Cardiac muscle cell (in vitro differentiated cells and primary cell): ENCODE measurements at regions not wholly inside any gene's neighbourhood (a gene's known extent, or its start where the extent isn't known, plus 50 kb on each side); places are given as distances from the start of the nearest gene placed in this dataset.

ENCODE experiments used
- DNase-seq, 2 donors: peaks; one replicate each; pipeline versions ENCODE4 v3.0.0 to v3.0.0-alpha.2; 2010 to 2017; ENCODE audit warnings: low read depth in 1 of 2, low spot score in 1 of 2
- H3K27ac ChIP-seq: fragments of 200-600 bp; sonication (generic); 2 replicates; pipeline ENCODE4 v1.5.1; 2016
- H3K27me3 ChIP-seq: fragments of 200-600 bp; sonication (generic); 2 replicates; pipeline ENCODE4 v1.6.0; 2016; ENCODE audit warnings: control low read depth
- H3K36me3 ChIP-seq: fragments of 200-600 bp; sonication (generic); 2 replicates; pipeline ENCODE4 v1.5.1; 2016; ENCODE audit warnings: control low read depth
- H3K4me1 ChIP-seq: fragments of 200-600 bp; sonication (generic); 2 replicates; pipeline ENCODE4 v1.8.1; 2017; ENCODE audit warnings: low read depth, mild to moderate bottlenecking, mixed run types
- H3K4me3 ChIP-seq: fragments of 200-600 bp; sonication (generic); 2 replicates; pipeline ENCODE4 v1.5.1; 2016; ENCODE audit warnings: mild to moderate bottlenecking
- H3K9me3 ChIP-seq: fragments of 200-600 bp; sonication (generic); 2 replicates; pipeline ENCODE4 v1.5.1; 2017; ENCODE audit warnings: low read depth, mild to moderate bottlenecking, control low read depth
- CTCF ChIP-seq: IDR thresholded peaks from 2 replicates; pipeline ENCODE4 v1.5.1; 2012; ENCODE audit warnings: low read depth, mild to moderate bottlenecking, low read length

DNA sequence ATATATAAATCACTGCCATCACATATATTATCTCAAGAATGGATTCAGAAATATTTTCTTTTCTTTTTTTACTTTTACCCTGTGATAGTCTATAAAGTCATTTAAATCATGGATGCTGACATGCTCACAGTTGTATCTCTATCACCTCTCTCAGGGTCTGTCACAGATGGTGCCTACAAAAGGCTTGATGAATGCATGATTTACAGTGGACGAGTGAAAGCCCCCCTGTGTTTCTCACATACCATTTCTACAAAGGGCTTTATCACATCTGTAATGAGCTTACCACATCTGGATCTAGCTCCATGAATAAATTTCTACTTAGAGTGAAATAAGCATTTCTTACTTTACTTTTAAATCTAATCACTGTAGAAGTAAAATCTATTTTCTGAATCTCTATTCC lies 121.4 kb upstream of the CARD18 start:
- Histone ChIP-seq H3K27ac (no peak overlapping the region), H3K27me3 (no peaks in the 10 kb centered on the region), H3K4me1 (no peaks in the 10 kb centered on the region), H3K4me3 (no peak overlapping the region), H3K36me3 (no peaks in the 10 kb centered on the region), H3K9me3 (no peaks in the 10 kb centered on the region)
- TF ChIP-seq CTCF, result no peak
- DNase-seq, result no peak

DNA sequence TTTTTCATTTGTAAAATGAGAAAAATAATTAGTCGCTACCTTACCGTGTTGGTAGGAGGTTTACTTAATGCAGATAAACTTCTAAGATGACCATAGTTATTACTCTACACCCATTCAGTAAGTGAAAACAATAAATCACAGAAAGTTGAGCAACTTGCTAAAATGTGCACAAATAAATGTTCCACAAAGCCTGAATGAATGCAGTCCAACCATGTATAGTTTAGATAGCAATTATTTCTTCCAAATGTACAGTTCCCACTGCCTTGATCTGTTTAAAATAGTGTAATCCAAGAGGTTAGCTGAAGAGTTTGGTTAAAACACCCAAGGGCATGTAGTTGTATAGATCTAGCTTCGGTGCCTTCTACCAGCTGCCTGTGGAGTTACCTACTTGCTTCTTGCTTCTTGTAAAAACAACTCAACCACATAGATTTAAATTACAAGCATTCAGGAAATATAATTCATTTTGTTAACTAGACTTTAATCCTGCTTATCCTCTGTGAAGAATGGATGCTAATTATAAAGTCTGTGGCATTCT lies 106.3 kb upstream of the CARD18 start:
- Histone ChIP-seq H3K36me3 (no peaks in the 10 kb centered on the region), H3K27ac (no peak overlapping the region), H3K27me3 (no peaks in the 10 kb centered on the region), H3K9me3 (no peaks in the 10 kb centered on the region), H3K4me3 (no peak overlapping the region), H3K4me1 (peaks cover 23% of the 10 kb centered on the region)
- no peak for DNase-seq
- no peak for TF ChIP-seq CTCF

DNA sequence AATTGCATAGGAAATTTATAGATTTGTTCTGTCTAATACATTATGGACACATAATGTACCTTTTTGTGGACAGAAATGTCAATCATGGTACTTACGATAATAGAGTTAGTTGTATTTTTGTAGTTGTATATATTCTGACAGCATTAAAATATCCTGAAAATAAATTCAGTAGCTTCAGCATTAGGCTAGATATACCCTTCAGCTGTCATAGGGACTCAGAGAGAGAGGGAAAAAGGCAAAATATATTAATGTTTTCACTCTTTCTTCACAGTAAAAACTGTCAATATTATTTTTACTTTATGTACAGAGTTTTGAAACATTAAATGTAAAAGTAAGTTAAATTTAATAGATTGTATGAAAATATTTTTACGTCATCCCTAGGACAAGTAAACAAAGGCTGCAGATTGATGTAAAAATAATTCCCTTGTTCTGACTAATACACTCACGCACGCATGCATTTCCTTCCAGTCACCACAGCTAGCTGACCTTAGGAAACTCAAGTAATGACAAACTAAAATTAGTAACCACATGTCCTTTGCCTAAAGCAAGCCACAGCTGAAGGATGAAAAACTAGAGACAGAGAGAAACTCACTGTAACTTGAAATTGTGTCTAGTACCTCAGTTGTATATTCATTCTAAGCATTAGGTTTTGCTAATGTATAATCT lies 104.7 kb upstream of the CARD18 start:
- H3K27ac ChIP-seq, result peak overlapping the region; percentile 71
- no peaks in the 10 kb centered on the region for H3K9me3 ChIP-seq
- DNase-seq, result peak; percentile 57 to 93
- H3K4me1 ChIP-seq, result peaks cover 23% of the 10 kb centered on the region
- TF ChIP-seq CTCF, result no peak
- H3K4me3 ChIP-seq, result no peak overlapping the region
- H3K27me3 ChIP-seq, result no peaks in the 10 kb centered on the region
- H3K36me3 ChIP-seq, result no peaks in the 10 kb centered on the region

DNA sequence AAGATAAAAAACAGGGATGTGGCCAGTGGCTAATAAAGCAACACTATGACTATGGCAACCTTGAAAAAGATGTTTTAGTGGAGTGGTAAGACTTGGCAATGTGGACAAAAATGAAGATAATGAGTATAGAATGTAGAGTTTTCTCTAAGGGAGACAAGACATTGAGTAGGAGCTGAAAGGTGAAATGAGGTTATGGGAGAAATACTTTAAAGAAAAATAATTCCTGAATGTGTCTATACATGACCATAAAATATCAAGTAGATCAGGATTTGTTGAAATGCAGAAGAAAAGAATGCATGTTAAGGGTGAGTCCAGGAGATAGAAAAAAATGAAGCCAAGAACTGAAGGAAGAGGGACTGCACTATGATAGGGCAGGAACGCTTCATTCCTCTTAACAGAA lies 101.6 kb upstream of the CARD18 start:
- no peak for DNase-seq
- Histone ChIP-seq H3K36me3 (no peaks in the 10 kb centered on the region), H3K27ac (no peak overlapping the region), H3K27me3 (no peaks in the 10 kb centered on the region), H3K9me3 (no peaks in the 10 kb centered on the region), H3K4me1 (peaks cover 20% of the 10 kb centered on the region), H3K4me3 (no peak overlapping the region)
- TF ChIP-seq CTCF, result no peak

- H3K36me3 ChIP-seq, result no peaks in the 10 kb centered on the region
- no peak overlapping the region for H3K4me3 ChIP-seq
- H3K27ac ChIP-seq, result no peak overlapping the region
- H3K4me1 ChIP-seq, result no peaks in the 10 kb centered on the region
- no peaks in the 10 kb centered on the region for H3K9me3 ChIP-seq
- DNase-seq, result peak in 1 of 2 donors; percentile 68
- TF ChIP-seq CTCF, result no peak
- no peaks in the 10 kb centered on the region for H3K27me3 ChIP-seq
Measured at GRCh38 chr11:105236664-105237063, 97.1 kb upstream of the CARD18 start.
